CD14-positive monocyte (primary cell): ENCODE measurements at regions not wholly inside any gene's neighbourhood (a gene's known extent, or its start where the extent isn't known, plus 50 kb on each side); places are given as distances from the start of the nearest gene placed in this dataset.

ENCODE experiments used
- DNase-seq, 3 donors: peaks; one replicate each; pipeline ENCODE4 v3.0.0-alpha.2; 2011 to 2022
- H2AFZ ChIP-seq: 2 replicates; pipeline ENCODE4 v1.6.0; 2012; ENCODE audit warnings: mild to moderate bottlenecking, low read depth, low read length, inconsistent platforms; ENCODE audit not compliant: insufficient read depth, poor library complexity, severe bottlenecking
- H3K27ac ChIP-seq, 2 donors: 1 replicate in 1 of 2; 2 replicates in 1 of 2; pipeline ENCODE4 v1.5.1; 2012 to 2013; ENCODE audit warnings: low read length in 2 of 2, control low read depth in 1 of 2, inconsistent platforms in 1 of 2, low read depth in 1 of 2, mild to moderate bottlenecking in 1 of 2
- H3K27me3 ChIP-seq, 2 donors: one replicate each; pipeline versions ENCODE4 v1.6.0 to v1.6.1; 2011 to 2013; ENCODE audit warnings: low read length in 2 of 2; ENCODE audit not compliant: control insufficient read depth in 2 of 2, insufficient read depth in 2 of 2
- H3K36me3 ChIP-seq, 2 donors: replicated peaks in 1 of 2; 1 replicate in 1 of 2; 2 replicates in 1 of 2; pipeline versions ENCODE4 v1.5.1 to v1.6.1; 2012 to 2013; ENCODE audit warnings: low read length in 2 of 2, control low read depth in 1 of 2, inconsistent platforms in 1 of 2, mild to moderate bottlenecking in 1 of 2; ENCODE audit not compliant: insufficient read depth in 2 of 2, control insufficient read depth in 1 of 2
- H3K4me1 ChIP-seq, 2 donors: 1 replicate in 1 of 2; 2 replicates in 1 of 2; pipeline versions ENCODE4 v1.5.1 to v1.6.1; 2012 to 2013; ENCODE audit warnings: low read length in 2 of 2, control low read depth in 1 of 2, inconsistent platforms in 1 of 2, mild to moderate bottlenecking in 1 of 2, moderate library complexity in 1 of 2; ENCODE audit not compliant: insufficient read depth in 2 of 2, control insufficient read depth in 1 of 2
- H3K4me2 ChIP-seq: replicated peaks from 2 replicates; pipeline ENCODE3; 2012; ENCODE audit warnings: low read length, moderate library complexity, mild to moderate bottlenecking; ENCODE audit not compliant: poor library complexity, severe bottlenecking; ENCODE audit errors: extremely low read depth
- H3K4me3 ChIP-seq, 3 experiments: fragments of 200-600 bp in 1 of 3; sonication (generic) in 1 of 3; replicated peaks in 1 of 3; 1 replicate in 2 of 3; 2 replicates in 1 of 3; pipeline ENCODE4 v1.5.1; 2011 to 2013; ENCODE audit warnings: low read length in 3 of 3, mild to moderate bottlenecking in 3 of 3, control low read depth in 2 of 3, low read depth in 2 of 3, inconsistent platforms in 1 of 3, moderate library complexity in 1 of 3
- H3K79me2 ChIP-seq: 2 replicates; pipeline ENCODE4 v1.6.0; 2012; ENCODE audit warnings: mild to moderate bottlenecking, control low read depth, inconsistent platforms, low read length, moderate library complexity; ENCODE audit not compliant: insufficient read depth
- H3K9ac ChIP-seq: 2 replicates; pipeline ENCODE4 v1.6.0; 2017; ENCODE audit warnings: low read length, mild to moderate bottlenecking; ENCODE audit not compliant: insufficient read depth, poor library complexity, severe bottlenecking
- H3K9me3 ChIP-seq, 2 donors: replicated peaks in 1 of 2; 1 replicate in 1 of 2; 2 replicates in 1 of 2; pipeline versions ENCODE4 v1.5.1 to v1.6.1; 2012 to 2013; ENCODE audit warnings: low read length in 2 of 2, control low read depth in 1 of 2; ENCODE audit not compliant: control insufficient read depth in 1 of 2, insufficient read depth in 1 of 2
- H4K20me1 ChIP-seq: 2 replicates; pipeline ENCODE4 v1.6.0; 2012; ENCODE audit warnings: mild to moderate bottlenecking, low read length, control low read depth, moderate library complexity; ENCODE audit not compliant: insufficient read depth
- H3K27ac Mint-ChIP-seq, 7 donors: one replicate each; pipeline ENCODE4 v1.8.0; 2020; ENCODE audit warnings: mild to moderate bottlenecking in 7 of 7, mixed read lengths in 7 of 7, moderate library complexity in 6 of 7, inconsistent platforms in 2 of 7
- H3K27me3 Mint-ChIP-seq, 3 donors: one replicate each; pipeline ENCODE4 v1.8.0; 2021 to 2022; ENCODE audit warnings: low read depth in 3 of 3, mild to moderate bottlenecking in 3 of 3, mixed read lengths in 3 of 3, moderate library complexity in 3 of 3, inconsistent platforms in 1 of 3
- H3K36me3 Mint-ChIP-seq, 2 donors: one replicate each; pipeline ENCODE4 v1.8.0; 2020; ENCODE audit warnings: mixed read lengths in 2 of 2, inconsistent platforms in 1 of 2, mild to moderate bottlenecking in 1 of 2
- H3K4me1 Mint-ChIP-seq: one replicate; pipeline ENCODE4 v1.8.0; 2020; ENCODE audit warnings: mild to moderate bottlenecking, mixed read lengths
- H3K4me3 Mint-ChIP-seq, 2 donors: one replicate each; pipeline ENCODE4 v1.8.0; 2020; ENCODE audit warnings: mild to moderate bottlenecking in 2 of 2, mixed read lengths in 2 of 2, moderate library complexity in 1 of 2
- H3K9me3 Mint-ChIP-seq, 7 donors: one replicate each; pipeline ENCODE4 v1.8.0; 2020 to 2022; ENCODE audit warnings: mixed read lengths in 7 of 7, mild to moderate bottlenecking in 6 of 7, moderate library complexity in 6 of 7, inconsistent platforms in 2 of 7
- CTCF ChIP-seq: fragments of 200-600 bp; IDR thresholded peaks from one replicate; pipeline ENCODE4 v1.8.0; 2022; ENCODE audit warnings: antibody characterized with exemption, mild to moderate bottlenecking
- WGBS: methylation state at CpG from one replicate; pipeline ENCODE4 v1.1.5; 2013; ENCODE audit warnings: missing lambda C conversion rate; ENCODE audit not compliant: insufficient coverage; 5-methylcytosine and 5-hydroxymethylcytosine counted together
- intact Hi-C, 2 donors: fragments of 100-400 bp; cut with micrococcal nuclease; formaldehyde crosslinking; loops; one replicate each; pipeline versions ENCODE4 v1.15.0 to v1.15.1; 2023

GRCh38 chr5:135221696-135222095 lies 177.3 kb downstream of the MACROH2A1 start:
- no peak overlapping the region for H3K4me2 ChIP-seq
- no peaks in the 10 kb centered on the region for H3K27me3 ChIP-seq
- Mint-ChIP-seq H3K4me1 (peaks cover 47% of the 10 kb centered on the region), H3K27me3 (peaks cover 1 to 11% (median 2%) of the 10 kb centered on the region in 3 donors), H3K27ac (peak overlapping the region in 1 of 7 donors; percentile 14), H3K36me3 (peaks cover 0 to 2% of the 10 kb centered on the region in 2 donors), H3K9me3 (no peaks in the 10 kb centered on the region), H3K4me3 (no peak overlapping the region)
- H3K27ac ChIP-seq, result no peak overlapping the region
- no peak for TF ChIP-seq CTCF
- H3K79me2 ChIP-seq, result no peaks in the 10 kb centered on the region
- no peak overlapping the region for H3K9ac ChIP-seq
- no peak overlapping the region for H3K4me3 ChIP-seq
- no peak overlapping the region for H2AFZ ChIP-seq
- DNase-seq, result no peak
- intact Hi-C loops, result no loop called here
- H3K9me3 ChIP-seq, result no peaks in the 10 kb centered on the region
- 100% methylated on average over 1 of the region's 2 CpGs for WGBS
- peaks cover 37 to 41% of the 10 kb centered on the region in 2 donors for H3K4me1 ChIP-seq
- H3K36me3 ChIP-seq, result no peaks in the 10 kb centered on the region
- H4K20me1 ChIP-seq, result no peaks in the 10 kb centered on the region

GRCh38 chr5:135221187-135221473 lies 177.9 kb downstream of the MACROH2A1 start:
- H3K27ac ChIP-seq, result no peak overlapping the region
- no peak overlapping the region for H3K27ac Mint-ChIP-seq
- peaks cover 1 to 11% (median 2%) of the 10 kb centered on the region in 3 donors for H3K27me3 Mint-ChIP-seq
- no peak overlapping the region for H3K4me3 ChIP-seq
- H3K4me3 Mint-ChIP-seq, result no peak overlapping the region
- no peaks in the 10 kb centered on the region for H4K20me1 ChIP-seq
- DNase-seq, result no peak
- H3K4me2 ChIP-seq, result no peak overlapping the region
- H3K36me3 ChIP-seq, result no peaks in the 10 kb centered on the region
- peaks cover 43% of the 10 kb centered on the region for H3K4me1 Mint-ChIP-seq
- H3K9ac ChIP-seq, result no peak overlapping the region
- intact Hi-C loops, result no loop called here
- TF ChIP-seq CTCF, result no peak
- H3K4me1 ChIP-seq, result peaks cover 34 to 40% of the 10 kb centered on the region in 2 donors
- H3K9me3 Mint-ChIP-seq, result no peaks in the 10 kb centered on the region
- no peak overlapping the region for H2AFZ ChIP-seq
- H3K9me3 ChIP-seq, result no peaks in the 10 kb centered on the region
- H3K27me3 ChIP-seq, result no peaks in the 10 kb centered on the region
- WGBS, result 53% methylated on average over 3 of the region's 3 CpGs
- H3K79me2 ChIP-seq, result no peaks in the 10 kb centered on the region
- peaks cover 0 to 2% of the 10 kb centered on the region in 2 donors for H3K36me3 Mint-ChIP-seq
